IPS-20b (cell line): ENCODE measurements at regions not wholly inside any gene's neighbourhood (a gene's known extent, or its start where the extent isn't known, plus 50 kb on each side); places are given as distances from the start of the nearest gene placed in this dataset.

Experiments
- H3K27ac ChIP-seq: one replicate; pipeline ENCODE4 v1.5.1; 2013; ENCODE audit warnings: low read length
- H3K27me3 ChIP-seq: 2 replicates; pipeline ENCODE4 v1.6.1; 2013; ENCODE audit warnings: mild to moderate bottlenecking, low read length, inconsistent platforms; ENCODE audit not compliant: insufficient read depth
- H3K36me3 ChIP-seq: 2 replicates; pipeline ENCODE4 v1.6.1; 2013; ENCODE audit warnings: low read depth, mild to moderate bottlenecking, inconsistent platforms, low read length, moderate library complexity; ENCODE audit not compliant: insufficient read depth
- H3K4me1 ChIP-seq: 2 replicates; pipeline ENCODE4 v1.6.1; 2013; ENCODE audit warnings: mild to moderate bottlenecking, control low read depth, inconsistent platforms, low read length, moderate library complexity; ENCODE audit not compliant: insufficient read depth
- H3K4me3 ChIP-seq: 2 replicates; pipeline ENCODE4 v1.5.1; 2013; ENCODE audit warnings: mild to moderate bottlenecking, low read length, inconsistent platforms
- H3K9ac ChIP-seq: 2 replicates; pipeline ENCODE4 v1.6.1; 2013; ENCODE audit warnings: low read depth, mild to moderate bottlenecking, inconsistent platforms, low read length, moderate library complexity
- H3K9me3 ChIP-seq: 2 replicates; pipeline ENCODE4 v1.6.1; 2013; ENCODE audit warnings: mild to moderate bottlenecking, low read depth, low read length, inconsistent platforms; ENCODE audit not compliant: insufficient read depth

GRCh38 chr3:81274671-81275070 lies 486.8 kb downstream of the GBE1 start:
- peaks cover 3% of the 10 kb centered on the region; the same call in 1 of the 2 replicates for H3K4me1 ChIP-seq
- no peaks in the 10 kb centered on the region for H3K9me3 ChIP-seq
- no peaks in the 10 kb centered on the region for H3K36me3 ChIP-seq
- H3K9ac ChIP-seq: no peak overlapping the region
- no peaks in the 10 kb centered on the region for H3K27me3 ChIP-seq
- no peak overlapping the region for H3K27ac ChIP-seq
- H3K4me3 ChIP-seq: no peak overlapping the region

GRCh38 chr3:81270603-81271379 lies 490.7 kb downstream of the GBE1 start:
- H3K4me1 ChIP-seq: no peaks in the 10 kb centered on the region
- no peak overlapping the region for H3K4me3 ChIP-seq
- no peaks in the 10 kb centered on the region for H3K36me3 ChIP-seq
- H3K27me3 ChIP-seq: no peaks in the 10 kb centered on the region
- no peak overlapping the region for H3K27ac ChIP-seq
- H3K9ac ChIP-seq: no peak overlapping the region
- no peaks in the 10 kb centered on the region for H3K9me3 ChIP-seq

GRCh38 chr3:81268526-81268925 lies 492.9 kb downstream of the GBE1 start:
- H3K9me3 ChIP-seq: no peaks in the 10 kb centered on the region
- no peaks in the 10 kb centered on the region for H3K4me1 ChIP-seq
- H3K27ac ChIP-seq: no peak overlapping the region
- H3K9ac ChIP-seq: no peak overlapping the region
- H3K4me3 ChIP-seq: no peak overlapping the region
- no peaks in the 10 kb centered on the region for H3K27me3 ChIP-seq
- H3K36me3 ChIP-seq: no peaks in the 10 kb centered on the region

GRCh38 chr3:81261996-81262395 lies 499.4 kb downstream of the GBE1 start:
- no peaks in the 10 kb centered on the region for H3K9me3 ChIP-seq
- no peaks in the 10 kb centered on the region for H3K36me3 ChIP-seq
- no peak overlapping the region for H3K9ac ChIP-seq
- no peaks in the 10 kb centered on the region for H3K27me3 ChIP-seq
- H3K27ac ChIP-seq: no peak overlapping the region
- no peaks in the 10 kb centered on the region for H3K4me1 ChIP-seq
- no peak overlapping the region for H3K4me3 ChIP-seq

GRCh38 chr3:81255463-81255862 lies 506.0 kb downstream of the GBE1 start:
- no peak overlapping the region for H3K27ac ChIP-seq
- no peak overlapping the region for H3K4me3 ChIP-seq
- H3K9ac ChIP-seq: no peak overlapping the region
- H3K36me3 ChIP-seq: no peaks in the 10 kb centered on the region
- no peaks in the 10 kb centered on the region for H3K27me3 ChIP-seq
- no peaks in the 10 kb centered on the region; the same call in 1 of the 2 replicates for H3K9me3 ChIP-seq
- H3K4me1 ChIP-seq: no peaks in the 10 kb centered on the region

- H3K27ac ChIP-seq: no peak overlapping the region
- H3K27me3 ChIP-seq: no peaks in the 10 kb centered on the region
- H3K4me1 ChIP-seq: peaks cover 8% of the 10 kb centered on the region
- H3K4me3 ChIP-seq: no peak overlapping the region
- no peaks in the 10 kb centered on the region for H3K36me3 ChIP-seq
- H3K9ac ChIP-seq: no peak overlapping the region
- no peaks in the 10 kb centered on the region; the same call in 1 of the 2 replicates for H3K9me3 ChIP-seq
Observed at GRCh38 chr3:81251096-81251495, 510.3 kb downstream of the GBE1 start.

GRCh38 chr3:81249540-81250029 lies 511.9 kb downstream of the GBE1 start:
- Histone ChIP-seq H3K36me3 (no peaks in the 10 kb centered on the region), H3K4me1 (peaks cover 8% of the 10 kb centered on the region), H3K9ac (no peak overlapping the region), H3K27me3 (no peaks in the 10 kb centered on the region), H3K9me3 (no peaks in the 10 kb centered on the region; the same call in 1 of the 2 replicates), H3K4me3 (no peak overlapping the region), H3K27ac (no peak overlapping the region)

- H3K4me3 ChIP-seq: no peak overlapping the region
- H3K9me3 ChIP-seq: no peaks in the 10 kb centered on the region
- H3K27me3 ChIP-seq: no peaks in the 10 kb centered on the region
Observed at GRCh38 chr3:81245501-81245900, 515.9 kb downstream of the GBE1 start.

GRCh38 chr3:81245043-81245442 lies 516.4 kb downstream of the GBE1 start:
- no peaks in the 10 kb centered on the region for H3K36me3 ChIP-seq
- H3K4me3 ChIP-seq: no peak overlapping the region
- H3K4me1 ChIP-seq: peaks cover 8% of the 10 kb centered on the region
- no peak overlapping the region for H3K9ac ChIP-seq
- H3K27ac ChIP-seq: no peak overlapping the region
- no peaks in the 10 kb centered on the region for H3K9me3 ChIP-seq
- no peaks in the 10 kb centered on the region for H3K27me3 ChIP-seq

More at GRCh38 chr3:81245501-81245900, 515.9 kb downstream of the GBE1 start:
- H3K9ac ChIP-seq: no peak overlapping the region
- H3K4me1 ChIP-seq: peaks cover 8% of the 10 kb centered on the region
- H3K36me3 ChIP-seq: no peaks in the 10 kb centered on the region
- H3K27ac ChIP-seq: no peak overlapping the region

- H3K27ac ChIP-seq: no peak overlapping the region
- H3K9ac ChIP-seq: no peak overlapping the region
- H3K27me3 ChIP-seq: no peaks in the 10 kb centered on the region
Observed at GRCh38 chr3:81244231-81244630, 517.2 kb downstream of the GBE1 start.

GRCh38 chr3:81242871-81243270 lies 518.6 kb downstream of the GBE1 start:
- H3K4me1 ChIP-seq: peaks cover 3% of the 10 kb centered on the region; the same call in 1 of the 2 replicates
- no peaks in the 10 kb centered on the region for H3K9me3 ChIP-seq
- H3K27ac ChIP-seq: no peak overlapping the region
- no peak overlapping the region for H3K4me3 ChIP-seq
- H3K9ac ChIP-seq: no peak overlapping the region
- no peaks in the 10 kb centered on the region for H3K27me3 ChIP-seq
- H3K36me3 ChIP-seq: no peaks in the 10 kb centered on the region

More at GRCh38 chr3:81244231-81244630, 517.2 kb downstream of the GBE1 start:
- no peaks in the 10 kb centered on the region for H3K36me3 ChIP-seq
- no peak overlapping the region for H3K4me3 ChIP-seq
- H3K9me3 ChIP-seq: no peaks in the 10 kb centered on the region
- no peaks in the 10 kb centered on the region for H3K4me1 ChIP-seq

GRCh38 chr3:81237181-81237580 lies 524.3 kb downstream of the GBE1 start:
- no peaks in the 10 kb centered on the region for H3K27me3 ChIP-seq
- H3K4me3 ChIP-seq: no peak overlapping the region
- H3K36me3 ChIP-seq: no peaks in the 10 kb centered on the region
- no peak overlapping the region for H3K27ac ChIP-seq
- H3K4me1 ChIP-seq: peaks cover 6% of the 10 kb centered on the region; the same call in 1 of the 2 replicates
- H3K9me3 ChIP-seq: no peaks in the 10 kb centered on the region
- no peak overlapping the region for H3K9ac ChIP-seq
